ENCODE measurements at regions not wholly inside any gene's neighbourhood (a gene's known extent, or its start where the extent isn't known, plus 50 kb on each side); places are given as distances from the start of the nearest gene placed in this dataset.
"Not testable (repeated sequence)": the region's sequence is repeated elsewhere in the genome, so short reads cannot be mapped to it uniquely, and the experiment has no call there.

GRCh38 chr22:11352287-11352686 is 4175.7 kb upstream of the OR11H1 start:
- not testable (repeated sequence) for TF ChIP-seq CTCF (IDR thresholded peaks at IDR 0.05); REST (IDR thresholded peaks at IDR 0.05; ENCODE audit: insufficient read depth in 1 of 2, low read depth in 2 of 2, low read length in 1 of 2); POLR2AphosphoS5 (IDR thresholded peaks at IDR 0.05; ENCODE audit: low read depth, low read length); SIN3A (IDR thresholded peaks at IDR 0.05; ENCODE audit: borderline replicate concordance, insufficient read depth, low read depth, low read length)
